ENCODE measurements at regions not wholly inside any gene's neighbourhood (a gene's known extent, or its start where the extent isn't known, plus 50 kb on each side); places are given as distances from the start of the nearest gene placed in this dataset.
"Not testable (repeated sequence)": the region's sequence is repeated elsewhere in the genome, so short reads cannot be mapped to it uniquely, and the experiment has no call there.

- Histone ChIP-seq H3K9ac (ENCODE audit: insufficient read depth, low read length) (no peak overlapping the region), H2AFZ (ENCODE audit: low read length) (no peak overlapping the region), H3K27me3 (ENCODE audit: control insufficient read depth, insufficient read depth, low read length) (no peaks in the 10 kb centered on the region), H3K36me3 (ENCODE audit: control insufficient read depth, insufficient read depth, low read length) (no peaks in the 10 kb centered on the region), H3K27ac (ENCODE audit: insufficient read depth, low read length) (no peak overlapping the region), H4K20me1 (ENCODE audit: control insufficient read depth, extremely low read depth, insufficient read depth, low read length) (no peaks in the 10 kb centered on the region), H3K9me3 (ENCODE audit: control insufficient read depth, insufficient read depth, low read depth, low read length) (no peaks in the 10 kb centered on the region), H3K79me2 (ENCODE audit: control insufficient read depth, insufficient read depth, low read length) (no peaks in the 10 kb centered on the region), H3K4me1 (ENCODE audit: control insufficient read depth, extremely low read depth, insufficient read depth, low read length) (no peaks in the 10 kb centered on the region), H3K4me3 (replicated peaks in 1 of 4; ENCODE audit: control extremely low read depth in 1 of 4, insufficient read depth in 1 of 4, low read depth in 3 of 4, low read length in 4 of 4) (no peak overlapping the region), H3K4me2 (ENCODE audit: extremely low read depth, insufficient read depth, low read length) (no peak overlapping the region)
- DNase-seq (ENCODE audit: low read depth in 2 of 2): no peak
- TF ChIP-seq CTCF (conservative IDR thresholded peaks at IDR 0.05 in 1 of 2, IDR thresholded peaks at IDR 0.05 in 1 of 2; ENCODE audit: low read depth in 1 of 2, low read length in 2 of 2) (no peak), EZH2 (IDR thresholded peaks at IDR 0.05; ENCODE audit: low read length, missing control alignments) (no peak)
These were observed 364.3 kb downstream of the TMEM121 start for GRCh38 chr14:105890474-105891220.

- Histone ChIP-seq H3K79me2 (ENCODE audit: control insufficient read depth, insufficient read depth, low read length) (no peaks in the 10 kb centered on the region), H3K36me3 (ENCODE audit: control insufficient read depth, insufficient read depth, low read length) (no peaks in the 10 kb centered on the region), H3K4me2 (ENCODE audit: extremely low read depth, insufficient read depth, low read length) (no peak overlapping the region), H2AFZ (ENCODE audit: low read length) (no peak overlapping the region), H3K27me3 (ENCODE audit: control insufficient read depth, insufficient read depth, low read length) (no peaks in the 10 kb centered on the region), H4K20me1 (ENCODE audit: control insufficient read depth, extremely low read depth, insufficient read depth, low read length) (no peaks in the 10 kb centered on the region), H3K9ac (ENCODE audit: insufficient read depth, low read length) (no peak overlapping the region), H3K27ac (ENCODE audit: insufficient read depth, low read length) (no peak overlapping the region), H3K9me3 (ENCODE audit: control insufficient read depth, insufficient read depth, low read depth, low read length) (no peaks in the 10 kb centered on the region), H3K4me1 (ENCODE audit: control insufficient read depth, extremely low read depth, insufficient read depth, low read length) (no peaks in the 10 kb centered on the region), H3K4me3 (replicated peaks in 1 of 4; ENCODE audit: control extremely low read depth in 1 of 4, insufficient read depth in 1 of 4, low read depth in 3 of 4, low read length in 4 of 4) (no peak overlapping the region)
- no peak for TF ChIP-seq EZH2 (IDR thresholded peaks at IDR 0.05; ENCODE audit: low read length, missing control alignments)
- TF ChIP-seq CTCF (conservative IDR thresholded peaks at IDR 0.05 in 1 of 2, IDR thresholded peaks at IDR 0.05 in 1 of 2; ENCODE audit: low read depth in 1 of 2, low read length in 2 of 2): no peak
- DNase-seq (ENCODE audit: low read depth in 2 of 2): no peak
These were observed 364.8 kb downstream of the TMEM121 start for GRCh38 chr14:105891221-105891602.

- H3K4me2 ChIP-seq (ENCODE audit: extremely low read depth, insufficient read depth, low read length): no peak overlapping the region
- DNase-seq (ENCODE audit: low read depth in 2 of 2): no peak
- H3K79me2 ChIP-seq (ENCODE audit: control insufficient read depth, insufficient read depth, low read length): no peaks in the 10 kb centered on the region
- TF ChIP-seq CTCF (conservative IDR thresholded peaks at IDR 0.05 in 1 of 2, IDR thresholded peaks at IDR 0.05 in 1 of 2; ENCODE audit: low read depth in 1 of 2, low read length in 2 of 2): no peak
- H3K4me3 ChIP-seq (replicated peaks in 1 of 4; ENCODE audit: control extremely low read depth in 1 of 4, insufficient read depth in 1 of 4, low read depth in 3 of 4, low read length in 4 of 4): no peak overlapping the region
- H3K27me3 ChIP-seq (ENCODE audit: control insufficient read depth, insufficient read depth, low read length): no peaks in the 10 kb centered on the region
- H3K9ac ChIP-seq (ENCODE audit: insufficient read depth, low read length): no peak overlapping the region
- no peak overlapping the region for H3K27ac ChIP-seq (ENCODE audit: insufficient read depth, low read length)
- no peaks in the 10 kb centered on the region for H4K20me1 ChIP-seq (ENCODE audit: control insufficient read depth, extremely low read depth, insufficient read depth, low read length)
- no peak overlapping the region for H2AFZ ChIP-seq (ENCODE audit: low read length)
- no peaks in the 10 kb centered on the region for H3K36me3 ChIP-seq (ENCODE audit: control insufficient read depth, insufficient read depth, low read length)
- no peaks in the 10 kb centered on the region for H3K9me3 ChIP-seq (ENCODE audit: control insufficient read depth, insufficient read depth, low read depth, low read length)
- H3K4me1 ChIP-seq (ENCODE audit: control insufficient read depth, extremely low read depth, insufficient read depth, low read length): no peaks in the 10 kb centered on the region
These were observed 365.5 kb downstream of the TMEM121 start for GRCh38 chr14:105891631-105892452.

GRCh38 chr14:105892453-105893441 lies 366.4 kb downstream of the TMEM121 start:
- not testable (repeated sequence) for H3K79me2 ChIP-seq (ENCODE audit: control insufficient read depth, insufficient read depth, low read length); H3K4me2 ChIP-seq (ENCODE audit: extremely low read depth, insufficient read depth, low read length); H3K27me3 ChIP-seq (ENCODE audit: control insufficient read depth, insufficient read depth, low read length); H3K9me3 ChIP-seq (ENCODE audit: control insufficient read depth, insufficient read depth, low read depth, low read length); H2AFZ ChIP-seq (ENCODE audit: low read length); H4K20me1 ChIP-seq (ENCODE audit: control insufficient read depth, extremely low read depth, insufficient read depth, low read length); H3K36me3 ChIP-seq (ENCODE audit: control insufficient read depth, insufficient read depth, low read length); H3K9ac ChIP-seq (ENCODE audit: insufficient read depth, low read length); DNase-seq (ENCODE audit: low read depth in 2 of 2); H3K4me3 ChIP-seq (replicated peaks in 1 of 4; ENCODE audit: control extremely low read depth in 1 of 4, insufficient read depth in 1 of 4, low read depth in 3 of 4, low read length in 4 of 4); H3K4me1 ChIP-seq (ENCODE audit: control insufficient read depth, extremely low read depth, insufficient read depth, low read length); H3K27ac ChIP-seq (ENCODE audit: insufficient read depth, low read length)
